Right lobe of liver (tissue), 4 donors: ENCODE measurements at regions not wholly inside any gene's neighbourhood (a gene's known extent, or its start where the extent isn't known, plus 50 kb on each side); places are given as distances from the start of the nearest gene placed in this dataset.

ENCODE experiments used
- POLR2A ChIP-seq: fragments of 450-650 bp; IDR thresholded peaks from one replicate; pipeline ENCODE4 v1.6.1; 2017; ENCODE audit warnings: antibody characterized with exemption, mild to moderate bottlenecking
- TF ChIP-seq, protein P1 (sequence below), 4 donors: fragments of 200-600 bp in 3 of 4; fragments of 450-650 bp in 1 of 4; IDR thresholded peaks; one replicate each; pipeline versions ENCODE4 v1.5.1 to v1.8.0; 2016 to 2022; ENCODE audit warnings: antibody characterized with exemption in 4 of 4, mild to moderate bottlenecking in 2 of 4
- donor health status: DM: no; HTN: no; CAD: no.
- donor health status: DM: no; HTN: no; CAD: no.
- donor health status: DM: no; HTN: yes; CAD: no.

DNA sequence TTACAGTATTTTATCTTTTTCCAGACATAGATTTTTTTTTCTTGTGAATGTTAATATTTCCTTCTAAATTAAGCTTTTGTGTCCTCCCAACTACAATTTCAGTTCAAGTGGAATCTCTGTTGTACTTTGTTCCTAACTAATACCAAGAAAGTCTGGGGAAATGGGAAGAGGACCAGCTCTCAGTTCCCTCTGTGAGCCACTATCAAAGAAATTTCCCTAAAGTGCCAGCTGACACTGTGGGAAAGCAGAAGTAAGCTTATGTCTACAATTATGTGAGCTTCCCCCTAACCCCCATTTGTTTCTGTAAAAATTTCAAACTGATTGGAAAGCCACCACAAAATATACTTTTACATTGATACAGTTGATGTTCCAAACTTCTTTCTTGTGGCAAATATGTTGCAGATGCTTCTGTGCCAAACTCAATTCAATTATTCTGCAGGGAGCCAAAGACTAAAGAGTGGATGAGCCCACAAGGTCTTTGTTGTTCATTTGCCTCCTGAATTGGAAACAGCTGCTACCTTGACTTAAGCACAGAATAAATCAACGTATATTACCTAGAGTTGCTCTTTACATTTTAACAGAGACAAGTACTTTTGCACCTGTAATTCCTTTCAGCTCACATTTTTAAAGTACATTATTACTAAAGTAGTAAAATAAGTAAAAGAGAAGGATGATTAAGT, 306.6 kb downstream of the PTH2R start:
- TF ChIP-seq, protein P1, sequence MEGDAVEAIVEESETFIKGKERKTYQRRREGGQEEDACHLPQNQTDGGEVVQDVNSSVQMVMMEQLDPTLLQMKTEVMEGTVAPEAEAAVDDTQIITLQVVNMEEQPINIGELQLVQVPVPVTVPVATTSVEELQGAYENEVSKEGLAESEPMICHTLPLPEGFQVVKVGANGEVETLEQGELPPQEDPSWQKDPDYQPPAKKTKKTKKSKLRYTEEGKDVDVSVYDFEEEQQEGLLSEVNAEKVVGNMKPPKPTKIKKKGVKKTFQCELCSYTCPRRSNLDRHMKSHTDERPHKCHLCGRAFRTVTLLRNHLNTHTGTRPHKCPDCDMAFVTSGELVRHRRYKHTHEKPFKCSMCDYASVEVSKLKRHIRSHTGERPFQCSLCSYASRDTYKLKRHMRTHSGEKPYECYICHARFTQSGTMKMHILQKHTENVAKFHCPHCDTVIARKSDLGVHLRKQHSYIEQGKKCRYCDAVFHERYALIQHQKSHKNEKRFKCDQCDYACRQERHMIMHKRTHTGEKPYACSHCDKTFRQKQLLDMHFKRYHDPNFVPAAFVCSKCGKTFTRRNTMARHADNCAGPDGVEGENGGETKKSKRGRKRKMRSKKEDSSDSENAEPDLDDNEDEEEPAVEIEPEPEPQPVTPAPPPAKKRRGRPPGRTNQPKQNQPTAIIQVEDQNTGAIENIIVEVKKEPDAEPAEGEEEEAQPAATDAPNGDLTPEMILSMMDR (IDR thresholded peaks at IDR 0.05) = no peak
- no peak for TF ChIP-seq POLR2A
